ENCODE measurements at regions not wholly inside any gene's neighbourhood (a gene's known extent, or its start where the extent isn't known, plus 50 kb on each side); places are given as distances from the start of the nearest gene placed in this dataset.

- Histone ChIP-seq H3K4me2 (ENCODE audit: low read length) (no peak overlapping the region), H3K9ac (ENCODE audit: low read length) (no peak overlapping the region), H3K4me3 (ENCODE audit: low read length) (no peak overlapping the region), H3F3A (ENCODE audit: insufficient read depth, low read length, poor library complexity, severe bottlenecking) (no peaks in the 10 kb centered on the region), H3K27ac (ENCODE audit: low read length) (no peak overlapping the region), H2AFZ (ENCODE audit: low read depth, low read length) (no peak overlapping the region), H3K27me3 (ENCODE audit: insufficient read depth, low read depth, low read length) (no peaks in the 10 kb centered on the region), H3K36me3 (ENCODE audit: insufficient read depth, low read length) (no peaks in the 10 kb centered on the region), H4K20me1 (ENCODE audit: insufficient read depth) (no peaks in the 10 kb centered on the region), H3K9me2 (ENCODE audit: insufficient read depth, low read length) (no peaks in the 10 kb centered on the region), H3K9me3 (ENCODE audit: low read length) (no peaks in the 10 kb centered on the region), H3K79me2 (replicated peaks; ENCODE audit: insufficient read depth, low read length) (no peaks in the 10 kb centered on the region)
- TF ChIP-seq CTCF (IDR thresholded peaks at IDR 0.05; ENCODE audit: poor library complexity, severe bottlenecking) (no peak), SMC3 (conservative IDR thresholded peaks at IDR 0.05; ENCODE audit: poor library complexity) (no peak), TAF1 (IDR thresholded peaks at IDR 0.05; ENCODE audit: low read depth) (no peak), EP300 (conservative IDR thresholded peaks at IDR 0.05; ENCODE audit: poor library complexity, severe bottlenecking) (no peak), EZH2 (IDR thresholded peaks at IDR 0.05; ENCODE audit: borderline replicate concordance, insufficient read depth, low read length, poor library complexity, severe bottlenecking) (no peak), POLR2AphosphoS5 (IDR thresholded peaks at IDR 0.05) (no peak), REST (IDR thresholded peaks at IDR 0.05; ENCODE audit: borderline replicate concordance) (no peak)
Observed at GRCh38 chr2:36178384-36178783, 177.2 kb upstream of the CRIM1 start.

GRCh38 chr2:36177282-36177681 lies 178.3 kb upstream of the CRIM1 start:
- Histone ChIP-seq H4K20me1 (ENCODE audit: insufficient read depth) (no peaks in the 10 kb centered on the region), H3K9me3 (ENCODE audit: low read length) (no peaks in the 10 kb centered on the region), H3K4me2 (ENCODE audit: low read length) (no peak overlapping the region), H3K79me2 (replicated peaks; ENCODE audit: insufficient read depth, low read length) (no peaks in the 10 kb centered on the region), H3K9ac (ENCODE audit: low read length) (no peak overlapping the region), H3K4me3 (ENCODE audit: low read length) (no peak overlapping the region), H3K36me3 (ENCODE audit: insufficient read depth, low read length) (no peaks in the 10 kb centered on the region), H3K27me3 (ENCODE audit: insufficient read depth, low read depth, low read length) (no peaks in the 10 kb centered on the region), H2AFZ (ENCODE audit: low read depth, low read length) (no peak overlapping the region), H3K27ac (ENCODE audit: low read length) (no peak overlapping the region), H3F3A (ENCODE audit: insufficient read depth, low read length, poor library complexity, severe bottlenecking) (no peaks in the 10 kb centered on the region), H3K9me2 (ENCODE audit: insufficient read depth, low read length) (no peaks in the 10 kb centered on the region)
- TF ChIP-seq CTCF (IDR thresholded peaks at IDR 0.05; ENCODE audit: poor library complexity, severe bottlenecking) (no peak), EP300 (conservative IDR thresholded peaks at IDR 0.05; ENCODE audit: poor library complexity, severe bottlenecking) (no peak), REST (IDR thresholded peaks at IDR 0.05; ENCODE audit: borderline replicate concordance) (no peak), TAF1 (IDR thresholded peaks at IDR 0.05; ENCODE audit: low read depth) (no peak), EZH2 (IDR thresholded peaks at IDR 0.05; ENCODE audit: borderline replicate concordance, insufficient read depth, low read length, poor library complexity, severe bottlenecking) (no peak), POLR2AphosphoS5 (IDR thresholded peaks at IDR 0.05) (no peak), RAD21 (conservative IDR thresholded peaks at IDR 0.05) (no peak), SMC3 (conservative IDR thresholded peaks at IDR 0.05; ENCODE audit: poor library complexity) (no peak), MXI1 (conservative IDR thresholded peaks at IDR 0.05; ENCODE audit: poor library complexity, severe bottlenecking) (no peak)
